Psoas muscle (tissue), 7 donors: ENCODE measurements at regions not wholly inside any gene's neighbourhood (a gene's known extent, or its start where the extent isn't known, plus 50 kb on each side); places are given as distances from the start of the nearest gene placed in this dataset.
"Not testable (repeated sequence)": the region's sequence is repeated elsewhere in the genome, so short reads cannot be mapped to it uniquely, and the experiment has no call there.

Experiments used
- ATAC-seq, 4 donors: fragments of 200-7000 bp; cut with Tn5 transposase; one replicate each; pipeline ENCODE4 v1.9.1; 2020; ENCODE audit warnings: moderate library complexity in 3 of 4, mild to moderate bottlenecking in 2 of 4
- DNase-seq, 2 donors: peaks; one replicate each; pipeline ENCODE4 v3.0.0-alpha.2; 2020
- H3K27ac ChIP-seq: fragments of 200-600 bp; one replicate; pipeline ENCODE4 v1.8.0; 2022
- H3K27me3 ChIP-seq, 3 donors: fragments of 200-600 bp in 1 of 3; one replicate each; pipeline versions ENCODE4 v1.6.1 to v1.8.0; 2013 to 2022; ENCODE audit warnings: low read length in 2 of 3, mild to moderate bottlenecking in 2 of 3, moderate library complexity in 1 of 3; ENCODE audit not compliant: insufficient read depth in 3 of 3
- H3K36me3 ChIP-seq, 2 donors: fragments of 200-600 bp in 1 of 2; one replicate each; pipeline versions ENCODE4 v1.6.1 to v1.8.0; 2013 to 2022; ENCODE audit warnings: low read depth in 1 of 2, mild to moderate bottlenecking in 1 of 2, moderate library complexity in 1 of 2; ENCODE audit not compliant: insufficient read depth in 1 of 2
- H3K4me1 ChIP-seq: fragments of 200-600 bp; one replicate; pipeline ENCODE4 v1.8.0; 2022
- H3K4me3 ChIP-seq: fragments of 200-600 bp; one replicate; pipeline ENCODE4 v1.8.0; 2022; ENCODE audit warnings: mild to moderate bottlenecking
- H3K9me3 ChIP-seq: fragments of 200-600 bp; one replicate; pipeline ENCODE4 v1.8.0; 2022
- WGBS, 3 donors: extraction: QIAGEN DNeasy Blood & Tissue Kit; methylation state at CpG; one replicate each; pipeline versions ENCODE4 v1.1.6 to v1.1.7; 2013; 5-methylcytosine and 5-hydroxymethylcytosine counted together
- intact Hi-C, 2 donors: fragments of 100-400 bp; cut with DNase I; formaldehyde crosslinking; loops; one replicate each; pipeline versions ENCODE4 v1.11.0 to v1.14.2; 2022
- TF ChIP-seq, protein P1 (sequence below): fragments of 200-600 bp; IDR thresholded peaks from one replicate; pipeline ENCODE4 v1.8.0; 2022; ENCODE audit warnings: antibody characterized with exemption
- donor health status: healthy with polysubstance abuse.
- donor health status: DM: no; HTN: no; CAD: no; lungs with moderate emphysema.
- donor health status: Bipolar disorder and iron deficiency.
- donor health status: healthy.
- donor health status: DM: yes; HTN: yes; CAD: no.
- donor health status: DM: no; HTN: no; CAD: no.
- donor health status: DM: yes; HTN: yes; CAD: no.

DNA sequence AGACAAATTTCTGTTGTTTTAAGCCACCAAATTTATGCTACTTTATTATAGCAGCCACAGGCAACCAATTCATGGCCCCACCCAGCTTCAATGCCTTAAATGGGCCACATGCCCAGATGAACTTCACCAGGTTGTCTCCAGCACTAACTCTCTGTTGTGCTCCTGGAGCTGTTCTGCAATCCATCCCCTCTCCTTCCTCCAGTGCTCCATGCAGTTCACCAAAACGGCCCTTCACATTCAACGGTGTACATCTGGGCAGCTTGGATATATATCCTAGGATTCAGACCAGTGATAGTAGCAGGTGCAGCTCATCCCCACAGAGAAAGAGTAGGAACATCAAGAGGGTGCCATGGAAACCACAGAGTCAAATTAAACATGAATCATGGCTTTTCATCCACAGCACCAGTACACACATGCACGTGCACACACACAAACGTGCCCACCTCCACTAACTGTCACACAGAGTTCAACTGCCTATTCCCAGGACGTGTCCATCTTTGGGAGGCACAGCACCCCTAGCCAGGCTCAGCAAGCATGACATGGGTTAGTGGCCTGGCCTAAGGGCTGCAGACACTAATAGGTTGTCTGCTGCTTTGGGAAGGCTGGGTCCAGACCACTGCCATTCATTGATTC is 134.5 kb downstream of the MED10 start:
- Histone ChIP-seq H3K9me3 (peaks cover 12% of the 10 kb centered on the region), H3K27ac (no peak overlapping the region), H3K36me3 (no peaks in the 10 kb centered on the region), H3K27me3 (no peaks in the 10 kb centered on the region), H3K4me1 (no peaks in the 10 kb centered on the region), H3K4me3 (no peak overlapping the region)
- DNase-seq (no peak), ATAC-seq (no peak)
- intact Hi-C loops: no loop called here
- TF ChIP-seq, protein P1, sequence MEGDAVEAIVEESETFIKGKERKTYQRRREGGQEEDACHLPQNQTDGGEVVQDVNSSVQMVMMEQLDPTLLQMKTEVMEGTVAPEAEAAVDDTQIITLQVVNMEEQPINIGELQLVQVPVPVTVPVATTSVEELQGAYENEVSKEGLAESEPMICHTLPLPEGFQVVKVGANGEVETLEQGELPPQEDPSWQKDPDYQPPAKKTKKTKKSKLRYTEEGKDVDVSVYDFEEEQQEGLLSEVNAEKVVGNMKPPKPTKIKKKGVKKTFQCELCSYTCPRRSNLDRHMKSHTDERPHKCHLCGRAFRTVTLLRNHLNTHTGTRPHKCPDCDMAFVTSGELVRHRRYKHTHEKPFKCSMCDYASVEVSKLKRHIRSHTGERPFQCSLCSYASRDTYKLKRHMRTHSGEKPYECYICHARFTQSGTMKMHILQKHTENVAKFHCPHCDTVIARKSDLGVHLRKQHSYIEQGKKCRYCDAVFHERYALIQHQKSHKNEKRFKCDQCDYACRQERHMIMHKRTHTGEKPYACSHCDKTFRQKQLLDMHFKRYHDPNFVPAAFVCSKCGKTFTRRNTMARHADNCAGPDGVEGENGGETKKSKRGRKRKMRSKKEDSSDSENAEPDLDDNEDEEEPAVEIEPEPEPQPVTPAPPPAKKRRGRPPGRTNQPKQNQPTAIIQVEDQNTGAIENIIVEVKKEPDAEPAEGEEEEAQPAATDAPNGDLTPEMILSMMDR: no peak
- WGBS, 3 donors: 71 to 75% (median 74%) methylated on average over 5 of the region's 5 CpGs

DNA sequence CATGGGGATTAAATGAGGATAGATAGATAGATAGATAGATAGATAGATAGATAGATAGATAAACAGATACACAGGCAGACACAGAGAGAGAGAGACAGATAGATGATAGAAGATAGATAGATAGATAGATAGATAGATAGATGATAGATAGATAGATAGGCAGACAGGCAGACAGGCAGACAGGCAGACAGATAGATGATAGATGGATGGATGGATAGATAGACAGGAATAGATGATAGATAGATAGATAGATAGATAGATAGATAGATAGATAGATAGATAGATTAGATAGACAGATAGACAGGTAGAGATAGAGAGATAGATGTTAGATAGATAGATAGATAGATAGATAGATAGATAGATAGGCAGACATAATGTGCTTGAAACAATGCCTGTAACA is 137.3 kb downstream of the MED10 start:
- H3K4me3 ChIP-seq, H3K4me1 ChIP-seq, ATAC-seq, intact Hi-C loops, H3K27me3 ChIP-seq, H3K27ac ChIP-seq, H3K36me3 ChIP-seq, DNase-seq: not testable (repeated sequence)
- peaks cover 12% of the 10 kb centered on the region for H3K9me3 ChIP-seq

DNA sequence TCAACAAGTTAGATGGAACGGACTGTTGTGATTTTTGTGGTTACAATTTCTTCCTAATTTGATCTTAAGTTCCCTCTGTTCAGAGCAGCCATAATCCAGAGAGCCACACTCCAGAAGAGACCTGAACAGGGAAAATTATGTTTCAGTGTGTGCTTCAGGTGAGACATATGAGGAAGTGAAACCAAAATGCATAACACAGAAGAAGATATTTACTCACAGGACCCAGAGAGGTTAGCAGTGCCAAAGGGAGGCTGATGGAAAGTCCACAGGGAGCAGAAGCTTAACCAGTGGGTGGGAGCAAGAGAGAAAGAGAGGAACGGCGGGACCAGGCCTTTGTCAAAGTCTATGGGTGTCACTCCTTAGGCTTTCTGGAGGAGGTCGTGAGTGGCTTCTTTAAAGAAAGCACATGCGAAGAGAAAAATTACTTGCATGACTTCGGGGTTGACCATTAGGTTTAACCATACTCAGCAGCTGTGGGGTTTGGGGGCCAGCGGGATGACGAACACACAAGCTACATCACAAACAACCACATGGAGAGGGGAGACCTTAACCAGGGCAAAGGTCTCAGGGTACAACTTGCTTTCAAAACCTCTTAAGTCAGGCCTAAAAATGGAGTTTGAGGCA is 141.4 kb downstream of the MED10 start:
- H3K4me3 ChIP-seq: no peak overlapping the region
- no peaks in the 10 kb centered on the region for H3K36me3 ChIP-seq
- ATAC-seq (no peak), DNase-seq (no peak)
- no peak overlapping the region for H3K27ac ChIP-seq
- peaks cover 12% of the 10 kb centered on the region for H3K9me3 ChIP-seq
- TF ChIP-seq, protein P1: no peak
- H3K27me3 ChIP-seq: no peaks in the 10 kb centered on the region
- intact Hi-C loops: no loop called here
- WGBS, 3 donors: 86 to 90% (median 86%) methylated on average over 8 of the region's 8 CpGs
- H3K4me1 ChIP-seq: no peaks in the 10 kb centered on the region

DNA sequence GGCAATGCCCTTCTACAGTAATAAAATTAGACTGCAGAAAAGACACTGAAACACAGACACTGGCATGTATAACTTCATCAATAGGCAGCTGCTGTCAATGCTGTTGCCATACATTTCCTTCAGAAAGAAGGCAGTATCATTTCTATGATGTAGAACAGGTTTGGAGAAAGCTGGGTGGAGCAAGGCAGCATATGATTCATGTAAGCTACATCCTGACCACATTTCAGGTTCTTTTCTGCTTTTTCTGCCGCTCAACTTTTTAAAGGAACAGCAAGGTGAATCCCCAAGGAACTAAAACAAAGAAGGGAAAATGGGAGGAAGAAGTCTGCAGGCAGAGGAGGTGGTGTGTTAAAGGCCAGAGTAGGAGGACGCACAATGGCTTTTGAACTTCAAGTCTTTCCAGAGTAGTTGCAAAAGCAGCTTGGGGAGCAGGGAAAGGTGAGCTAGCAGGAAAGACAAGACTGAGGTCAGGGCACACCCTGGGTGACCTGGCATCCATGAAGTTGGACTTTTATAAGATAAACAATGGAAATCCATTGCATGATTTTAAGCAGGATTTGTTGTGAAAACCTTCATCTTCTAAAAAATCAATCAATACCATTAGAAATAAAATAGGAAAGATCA is 142.1 kb downstream of the MED10 start:
- peaks cover 12% of the 10 kb centered on the region for H3K9me3 ChIP-seq
- H3K27me3 ChIP-seq: no peaks in the 10 kb centered on the region
- H3K4me3 ChIP-seq: no peak overlapping the region
- TF ChIP-seq, protein P1: no peak
- H3K36me3 ChIP-seq: no peaks in the 10 kb centered on the region
- intact Hi-C loops: no loop called here
- ATAC-seq (no peak), DNase-seq (no peak)
- 58 to 86% (median 78%) methylated on average over 2 of the region's 2 CpGs for WGBS, 3 donors
- no peak overlapping the region for H3K27ac ChIP-seq
- no peaks in the 10 kb centered on the region for H3K4me1 ChIP-seq

DNA sequence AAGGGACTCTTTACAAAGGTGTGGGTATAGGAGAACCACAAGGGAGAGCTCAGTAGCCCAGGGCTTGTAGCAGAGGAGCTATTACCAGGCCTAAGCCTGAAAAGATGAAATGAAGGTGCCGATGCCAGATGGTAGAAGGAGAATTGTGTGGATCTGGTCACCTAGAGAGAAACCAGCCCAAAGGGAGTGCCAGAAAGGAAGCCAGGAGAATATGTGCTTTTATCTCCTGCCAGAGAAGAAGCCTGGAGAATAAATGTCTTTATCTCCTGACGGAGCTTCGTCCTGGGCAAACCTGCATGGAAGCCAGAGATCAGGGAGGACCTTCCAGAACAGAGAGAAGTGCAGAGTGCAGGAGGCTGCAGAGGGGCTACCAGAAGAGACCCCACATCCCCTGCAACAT is 142.6 kb downstream of the MED10 start:
- Histone ChIP-seq H3K36me3 (no peaks in the 10 kb centered on the region), H3K9me3 (peaks cover 11% of the 10 kb centered on the region), H3K4me1 (no peaks in the 10 kb centered on the region), H3K27ac (no peak overlapping the region), H3K4me3 (no peak overlapping the region), H3K27me3 (no peaks in the 10 kb centered on the region)
- intact Hi-C loops: no loop called here
- 79 to 91% (median 85%) methylated on average over 3 of the region's 3 CpGs for WGBS, 3 donors
- ATAC-seq (no peak), DNase-seq (no peak)
- TF ChIP-seq, protein P1: no peak
